ENCODE measurements at regions not wholly inside any gene's neighbourhood (a gene's known extent, or its start where the extent isn't known, plus 50 kb on each side); places are given as distances from the start of the nearest gene placed in this dataset.
"Not testable (repeated sequence)": the region's sequence is repeated elsewhere in the genome, so short reads cannot be mapped to it uniquely, and the experiment has no call there.

DNA sequence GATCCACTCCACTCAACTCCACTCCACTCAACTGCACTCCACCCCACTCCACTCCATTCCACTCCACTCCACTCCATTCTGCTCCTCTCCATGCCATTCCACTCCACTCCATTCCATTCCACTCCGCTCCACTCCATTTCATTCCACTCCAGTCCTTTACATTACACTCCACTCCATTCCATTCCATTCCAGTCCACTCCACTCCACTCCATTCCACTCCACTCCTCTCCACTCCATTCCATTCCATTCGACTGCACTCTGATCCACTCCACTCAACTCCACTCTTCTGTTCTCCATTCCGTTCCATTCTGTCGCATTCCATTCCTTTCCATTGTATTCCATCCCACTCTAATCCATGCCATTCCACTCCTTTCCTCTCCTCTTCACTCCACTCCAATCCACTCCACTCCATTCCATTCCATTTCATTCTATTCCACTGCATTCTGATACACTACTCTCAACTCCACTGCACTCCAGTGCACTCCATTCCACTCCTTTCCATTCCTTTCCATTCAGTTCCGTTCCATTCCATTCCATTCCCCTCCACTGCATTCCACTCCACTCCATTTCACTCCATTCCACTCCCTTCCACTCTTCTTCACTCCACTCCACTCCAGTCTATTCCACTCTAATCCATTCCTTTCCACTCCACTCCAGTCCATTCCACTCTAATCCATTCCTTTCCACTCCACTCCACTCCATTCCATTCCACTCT lies 2564.2 kb upstream of the TPTE start:
- H3K36me3 ChIP-seq (ENCODE audit: control insufficient read depth in 2 of 2, insufficient read depth in 2 of 2, low read length in 2 of 2), result not testable (repeated sequence)
- peaks cover 44 to 45% of the 10 kb centered on the region in 2 donors for H3K9me3 ChIP-seq (ENCODE audit: control insufficient read depth in 2 of 2, low read length in 2 of 2)

DNA sequence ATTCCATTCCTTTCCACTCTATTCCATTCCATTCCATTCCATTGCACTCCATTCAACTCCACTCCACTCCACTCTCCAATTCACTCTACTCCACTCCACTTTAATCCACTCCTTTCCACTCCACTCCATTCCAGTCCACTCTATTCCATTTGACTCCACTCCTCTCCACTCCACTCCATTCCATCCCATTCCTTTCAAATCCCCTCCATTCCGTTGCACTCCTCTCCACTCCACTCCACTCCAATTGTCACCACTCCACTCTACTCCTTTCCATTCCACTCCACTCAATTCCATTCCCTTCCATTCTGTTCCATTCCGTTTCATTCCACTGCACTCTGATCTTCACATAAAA lies 2563.7 kb upstream of the TPTE start:
- H3K27me3 ChIP-seq (ENCODE audit: control insufficient read depth in 1 of 2, insufficient read depth in 2 of 2, low read length in 2 of 2), result no peaks in the 10 kb centered on the region
- H3K9ac ChIP-seq (ENCODE audit: low read length in 2 of 2), result no peak overlapping the region
- H3K9me3 ChIP-seq (ENCODE audit: control insufficient read depth in 2 of 2, low read length in 2 of 2), result peaks cover 38 to 40% of the 10 kb centered on the region in 2 donors
- H3K27ac ChIP-seq (ENCODE audit: low read length), result no peak overlapping the region
- H3K4me1 ChIP-seq (ENCODE audit: control insufficient read depth, insufficient read depth, low read length), result no peaks in the 10 kb centered on the region
- no peak overlapping the region for H3K4me3 ChIP-seq (ENCODE audit: low read length in 2 of 2)
- no peaks in the 10 kb centered on the region for H3K36me3 ChIP-seq (ENCODE audit: control insufficient read depth in 2 of 2, insufficient read depth in 2 of 2, low read length in 2 of 2)

More for the DNA sequence above, 2564.2 kb upstream of the TPTE start:
- H3K27ac ChIP-seq (ENCODE audit: low read length); H3K9ac ChIP-seq (ENCODE audit: low read length in 2 of 2); H3K27me3 ChIP-seq (ENCODE audit: control insufficient read depth in 1 of 2, insufficient read depth in 2 of 2, low read length in 2 of 2); H3K4me3 ChIP-seq (ENCODE audit: low read length in 2 of 2); H3K4me1 ChIP-seq (ENCODE audit: control insufficient read depth, insufficient read depth, low read length): not testable (repeated sequence)
